ENCODE measurements at regions not wholly inside any gene's neighbourhood (a gene's known extent, or its start where the extent isn't known, plus 50 kb on each side); places are given as distances from the start of the nearest gene placed in this dataset.
"Not testable (repeated sequence)": the region's sequence is repeated elsewhere in the genome, so short reads cannot be mapped to it uniquely, and the experiment has no call there.

GRCh38 chr22:22052548-22053139, 70.1 kb upstream of the TOP3B start:
- FAIRE-seq, result not testable (repeated sequence)

- not testable (repeated sequence) for FAIRE-seq
Measured at GRCh38 chr22:22051032-22051431, 68.4 kb upstream of the TOP3B start.

- peak; percentile 63 for FAIRE-seq
Measured at GRCh38 chr22:22050141-22050775, 67.7 kb upstream of the TOP3B start.

GRCh38 chr22:22049684-22050083, 67.1 kb upstream of the TOP3B start:
- no peak for FAIRE-seq

- FAIRE-seq, result no peak
Measured at GRCh38 chr22:22048981-22049531, 66.5 kb upstream of the TOP3B start.

- no peak for FAIRE-seq
Measured at GRCh38 chr22:22048318-22048942, 65.8 kb upstream of the TOP3B start.

GRCh38 chr22:22047776-22048175, 65.2 kb upstream of the TOP3B start:
- FAIRE-seq, result no peak

GRCh38 chr22:22047266-22047665, 64.7 kb upstream of the TOP3B start:
- no peak for FAIRE-seq

GRCh38 chr22:22046370-22046769, 63.8 kb upstream of the TOP3B start:
- FAIRE-seq, result no peak

DNA sequence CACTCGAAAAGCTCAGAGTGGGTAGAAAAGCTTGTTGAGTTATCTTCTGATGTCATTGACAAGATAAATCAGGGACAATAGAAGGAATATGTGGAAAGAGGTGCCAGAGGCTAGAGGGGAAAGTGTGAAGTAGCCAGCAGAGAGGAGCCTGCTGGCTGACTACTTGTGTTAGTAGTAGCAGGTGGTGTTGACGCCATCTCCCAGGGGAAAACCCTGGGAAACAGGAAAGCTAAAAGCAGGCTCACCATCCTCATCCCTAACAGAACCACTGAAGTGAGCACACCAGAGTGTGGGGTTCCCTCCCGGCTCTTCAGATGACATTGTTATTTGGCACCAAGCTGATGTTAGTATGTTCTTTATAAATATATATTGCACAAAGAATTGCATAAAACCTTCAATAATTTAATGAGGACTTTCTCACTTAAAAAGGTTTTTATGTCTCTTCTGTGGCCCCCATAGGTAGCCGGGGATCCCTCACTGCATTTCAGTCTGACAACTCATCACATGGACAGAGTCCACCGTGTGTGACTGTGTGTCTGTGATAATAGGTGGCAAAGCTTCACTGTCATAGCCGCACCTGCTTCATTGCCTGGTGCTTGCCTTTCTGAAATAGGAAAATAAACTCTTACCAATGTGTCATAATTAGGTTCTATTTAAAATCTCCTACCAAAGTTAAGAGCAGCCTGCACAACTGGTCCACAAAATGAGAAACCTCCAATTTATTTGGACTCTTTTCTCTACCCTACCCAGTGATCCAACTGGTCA, 63.2 kb upstream of the TOP3B start:
- FAIRE-seq, result no peak

GRCh38 chr22:22044153-22044552, 61.6 kb upstream of the TOP3B start:
- FAIRE-seq, result no peak

DNA sequence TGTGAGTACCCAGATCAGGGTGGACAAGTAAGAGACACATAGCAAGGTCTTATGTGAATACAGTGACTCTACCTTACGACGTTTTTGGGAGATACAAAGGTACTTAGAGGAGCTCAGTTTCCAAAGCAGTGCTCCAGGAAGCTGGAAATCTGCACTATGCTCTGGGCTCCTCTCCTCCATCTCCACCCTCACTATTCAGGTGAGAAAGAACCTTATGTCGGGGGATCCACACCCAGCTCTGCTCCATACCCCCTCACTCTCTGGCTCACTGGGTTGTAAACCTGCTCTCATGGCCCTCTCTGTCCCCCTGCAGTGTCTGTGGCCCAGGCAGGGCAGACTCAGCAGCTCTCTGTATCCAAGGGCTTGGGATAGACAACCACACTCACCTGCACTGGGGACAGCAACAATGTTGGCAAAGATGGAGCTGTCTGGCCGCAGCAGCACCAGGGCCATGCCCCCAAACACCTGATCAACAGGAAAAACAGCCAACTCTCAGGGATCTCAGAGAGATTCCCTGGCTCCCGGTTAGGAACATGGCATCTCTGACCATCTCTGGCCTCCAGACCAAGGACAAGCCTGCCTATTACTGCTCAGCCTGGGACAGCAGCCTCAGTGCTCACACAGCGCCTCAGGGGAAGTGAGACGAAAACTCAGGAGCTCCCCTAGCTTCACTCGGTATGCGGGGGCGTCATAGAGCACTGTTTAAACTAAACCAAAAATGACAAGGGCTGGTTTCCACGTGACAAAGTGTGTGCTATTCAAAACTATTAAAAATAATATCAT, 60.9 kb upstream of the TOP3B start:
- no peak for FAIRE-seq

- no peak for FAIRE-seq
Measured at GRCh38 chr22:22042599-22043295, 60.2 kb upstream of the TOP3B start.

DNA sequence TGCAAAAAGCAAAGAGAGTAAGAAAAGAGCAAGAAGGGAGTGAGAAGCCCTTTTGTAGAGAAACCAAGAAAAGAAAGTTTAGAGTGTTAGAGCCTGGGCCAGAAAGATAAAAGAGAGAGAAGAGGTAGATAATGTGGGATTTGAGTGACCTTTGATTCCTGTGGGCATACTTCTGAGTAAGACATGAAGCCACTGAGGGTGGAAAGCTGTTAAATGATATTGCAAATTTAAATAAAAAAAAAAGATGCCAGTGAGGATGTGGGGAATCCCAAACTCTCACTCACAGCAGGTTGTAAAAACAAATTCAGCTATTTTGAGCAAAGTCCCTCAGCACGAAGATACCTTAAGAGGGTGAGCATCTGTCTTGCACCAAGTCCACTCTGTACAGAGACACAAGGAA, 59.4 kb upstream of the TOP3B start:
- no peak for FAIRE-seq

DNA sequence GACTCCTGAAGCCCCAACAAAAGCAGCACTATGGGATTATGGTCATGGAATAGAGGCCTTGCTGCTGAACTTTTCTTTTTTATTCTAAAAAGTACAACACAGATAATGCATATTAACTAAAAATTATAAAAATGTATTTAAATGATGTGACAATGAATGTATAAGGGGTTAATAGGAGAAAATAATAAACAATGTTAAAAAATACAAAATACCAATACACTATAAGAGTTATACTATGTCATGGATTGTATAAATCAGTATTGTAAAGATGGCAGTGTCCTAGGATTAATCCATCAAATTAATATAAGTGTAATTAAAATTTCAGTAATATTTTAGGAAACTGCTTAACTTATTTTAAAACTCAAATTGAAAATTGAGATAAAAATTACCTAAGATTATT, 58.3 kb upstream of the TOP3B start:
- FAIRE-seq, result no peak

DNA sequence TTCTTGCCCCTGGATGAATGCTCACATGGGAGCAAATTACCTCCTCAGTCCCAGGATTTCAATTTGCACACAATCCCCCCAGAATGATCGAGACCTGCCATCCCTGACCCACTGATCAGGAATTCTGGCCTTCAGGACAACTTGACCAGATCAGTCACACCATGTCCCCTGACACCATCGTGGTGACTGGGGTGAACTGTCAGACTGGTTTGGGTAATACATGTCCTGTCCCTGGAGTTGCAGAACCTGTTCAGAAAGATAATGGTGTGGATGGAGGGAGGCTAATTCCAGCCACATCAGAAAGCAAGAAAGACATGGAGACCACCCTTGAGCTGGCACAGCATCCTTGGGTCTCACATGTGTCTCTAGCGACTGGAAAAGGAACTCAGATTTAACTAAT, 57.9 kb upstream of the TOP3B start:
- no peak for FAIRE-seq

DNA sequence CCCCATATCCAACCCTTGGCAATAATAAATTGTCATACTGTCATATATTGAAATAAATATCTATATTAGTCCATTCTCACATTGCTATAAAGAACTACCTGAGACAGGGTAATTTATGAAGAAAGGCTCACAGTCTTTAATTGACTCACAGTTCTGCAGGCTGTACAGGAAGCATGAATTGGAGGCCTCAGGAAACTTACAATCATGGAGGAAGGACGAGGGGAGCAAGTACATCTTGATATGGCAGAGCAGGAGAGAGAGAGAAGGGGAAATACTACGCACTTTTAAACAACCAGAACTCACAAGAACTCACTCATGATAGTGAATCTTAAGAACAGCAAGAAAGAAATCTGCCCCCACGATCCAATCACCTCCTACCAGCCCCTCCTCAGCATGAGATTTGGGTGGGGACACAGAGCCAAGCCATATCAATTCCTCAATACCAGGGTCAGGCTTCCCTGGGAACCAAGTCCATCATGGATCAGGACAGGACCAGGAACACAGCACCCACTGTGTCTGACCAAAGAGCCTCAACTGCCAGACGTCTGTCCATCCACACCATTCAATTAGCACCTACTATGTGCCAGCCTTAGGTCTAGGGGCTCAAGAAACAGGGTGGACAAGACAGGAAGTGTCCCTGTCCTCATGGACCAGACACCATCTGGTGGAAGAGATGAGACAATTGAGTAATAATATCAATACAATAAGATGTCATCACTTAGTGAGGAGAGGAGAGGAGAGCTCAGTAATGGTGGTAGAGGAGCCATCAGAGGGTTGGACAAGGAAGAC, 56.9 kb upstream of the TOP3B start:
- FAIRE-seq, result no peak

- no peak for FAIRE-seq
Measured at GRCh38 chr22:22038178-22038880, 55.7 kb upstream of the TOP3B start.

- no peak for FAIRE-seq
Measured at GRCh38 chr22:22037740-22038139, 55.2 kb upstream of the TOP3B start.

DNA sequence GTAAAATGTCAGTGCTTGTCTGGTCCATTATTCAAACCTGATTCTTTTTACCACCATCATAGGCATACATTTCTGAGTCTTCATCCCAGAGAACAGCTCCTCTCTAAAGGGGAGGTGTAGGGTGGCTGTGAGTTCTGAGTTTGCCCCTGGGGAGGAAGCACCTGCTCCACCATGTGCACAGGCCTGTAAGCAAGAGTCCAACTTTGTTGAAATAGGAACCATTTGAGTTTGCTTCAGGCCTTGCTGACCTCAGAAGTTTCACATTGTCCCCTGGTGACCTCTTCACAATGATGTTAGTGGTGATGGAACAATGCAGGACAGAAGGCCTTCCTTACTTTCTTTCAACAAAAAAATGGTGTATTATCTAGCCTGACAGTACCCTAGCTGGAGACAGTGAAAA, 54.6 kb upstream of the TOP3B start:
- FAIRE-seq, result no peak

DNA sequence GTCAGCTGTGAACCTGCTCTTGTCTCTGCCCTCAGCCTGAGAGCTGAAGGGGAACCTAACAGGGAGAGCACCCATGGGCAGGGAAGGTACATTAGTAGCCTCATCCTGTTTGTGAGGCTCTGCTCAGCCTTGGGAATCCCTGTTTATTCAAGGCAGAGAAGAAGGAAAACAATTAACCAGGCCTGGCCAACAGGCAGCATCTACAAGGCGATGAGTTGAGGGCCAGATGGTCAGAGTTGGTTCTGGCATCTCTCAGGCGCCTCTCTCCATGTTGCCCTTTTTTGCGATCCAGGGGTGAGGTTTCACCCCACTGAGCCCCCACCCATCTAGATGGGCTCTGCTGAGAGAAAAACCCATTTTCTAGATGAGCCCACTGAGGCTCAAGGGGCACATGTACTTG, 54.0 kb upstream of the TOP3B start:
- no peak for FAIRE-seq

Measured in TTC549 (cell line).